Anterior cingulate cortex (tissue), 58 donors: ENCODE measurements at regions not wholly inside any gene's neighbourhood (a gene's known extent, or its start where the extent isn't known, plus 50 kb on each side); places are given as distances from the start of the nearest gene placed in this dataset.

Experiments
- DNase-seq, 58 donors: peaks; one replicate each; lab custom pipeline; 2025; lab: John Stamatoyannopoulos, UW

DNA sequence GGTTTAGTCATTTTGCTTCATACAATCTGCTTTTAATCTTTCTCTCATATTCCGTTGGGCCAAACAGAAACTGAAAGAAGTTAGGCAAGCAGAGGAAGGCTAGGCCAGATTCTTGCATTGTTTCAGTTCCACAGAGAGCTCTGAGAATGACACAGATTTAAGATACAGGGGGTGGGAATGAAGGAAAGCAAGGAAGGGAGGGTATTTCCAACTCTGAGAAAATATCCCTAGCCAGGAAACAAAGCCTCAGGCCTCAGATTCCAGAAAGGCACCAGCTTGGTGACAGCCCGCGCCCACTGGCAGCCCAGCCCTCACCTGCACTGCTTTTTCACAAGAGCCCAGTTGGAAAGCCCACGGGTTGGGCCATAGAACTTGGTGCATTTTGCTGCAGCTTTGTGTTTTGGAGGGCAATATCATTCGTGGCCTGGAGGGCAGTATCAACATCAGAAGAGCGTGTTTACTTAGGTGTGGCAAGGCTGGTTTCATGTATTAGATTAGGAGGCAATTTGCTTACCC, 63.5 kb downstream of the ENC1 start:
- DNase-seq, result no peak

DNA sequence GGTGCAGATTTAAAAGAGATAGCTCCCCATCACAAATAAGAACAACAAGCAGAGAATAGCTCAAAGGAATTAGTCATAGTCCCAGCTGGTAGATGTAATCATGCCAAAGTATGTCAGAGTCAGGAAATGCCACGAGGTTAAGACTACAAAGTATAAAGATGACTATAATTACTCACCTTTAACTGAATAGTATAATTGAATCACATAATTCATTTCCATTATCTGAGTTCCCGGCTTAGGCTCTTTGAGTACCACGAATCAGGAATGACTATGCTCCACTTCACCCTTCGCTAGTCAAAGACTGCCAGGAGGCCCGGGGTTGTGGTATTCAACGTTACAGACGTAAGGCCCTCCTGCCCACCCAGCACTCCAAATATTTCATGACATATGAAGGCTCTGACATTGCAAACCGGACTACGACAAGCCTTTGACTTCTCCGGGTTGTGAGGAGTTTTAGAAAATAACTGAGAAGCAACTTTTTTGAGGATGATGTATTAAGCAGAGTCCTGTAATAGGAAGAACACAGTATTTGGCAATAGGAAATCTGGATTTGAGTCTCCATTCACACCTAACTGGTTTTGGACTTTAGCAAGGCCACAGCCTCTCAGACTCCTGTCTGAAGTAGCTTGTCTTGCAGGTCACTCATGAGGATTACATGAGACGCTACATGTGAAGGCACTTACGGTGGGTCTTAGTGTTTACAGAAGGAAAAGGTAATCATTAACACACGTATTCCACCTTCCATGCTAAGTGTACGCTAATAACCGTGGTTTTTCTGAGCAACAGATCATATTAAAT, 64.6 kb downstream of the ENC1 start:
- no peak for DNase-seq

DNA sequence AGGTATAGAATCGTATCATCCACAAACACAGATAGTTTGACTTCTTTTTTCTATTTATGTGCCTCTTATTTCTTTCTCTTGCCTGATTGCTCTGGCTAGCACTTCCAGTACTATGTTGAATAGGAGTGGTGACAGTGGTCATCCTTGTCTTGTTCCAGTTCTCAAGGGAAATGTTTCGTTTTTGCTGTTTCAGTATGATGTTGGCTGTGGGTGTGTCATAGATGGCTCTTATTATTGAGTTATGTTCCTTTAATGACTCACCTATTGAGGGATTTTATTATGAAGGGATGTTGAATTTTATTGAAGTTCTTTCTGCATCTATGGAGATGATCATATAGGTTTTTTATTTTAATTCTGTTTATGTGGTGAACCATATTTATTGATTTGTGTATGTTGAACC, 70.3 kb downstream of the ENC1 start:
- no peak for DNase-seq

- no peak for DNase-seq
Measured at GRCh38 chr5:74567411-74567995, 73.0 kb downstream of the ENC1 start.

DNA sequence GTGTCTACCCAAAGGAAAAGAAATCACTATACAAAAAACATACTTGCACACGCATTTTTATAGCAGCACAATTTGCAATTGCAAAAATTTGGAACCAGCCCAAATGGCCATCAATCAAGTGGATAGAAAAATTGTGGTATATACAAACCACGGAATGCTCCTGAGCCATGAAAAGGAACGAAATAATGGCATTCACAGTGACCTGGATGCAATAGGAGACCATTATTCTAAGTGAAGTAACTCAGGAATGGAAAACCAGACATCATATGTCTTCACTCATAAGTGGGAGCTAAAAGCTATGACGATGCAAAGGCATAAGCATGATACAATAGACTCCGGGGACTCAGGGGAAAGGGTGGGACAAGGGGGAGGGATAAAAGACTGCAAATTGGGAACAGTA, 78.4 kb downstream of the ENC1 start:
- no peak for DNase-seq

GRCh38 chr5:74560245-74560644, 80.3 kb downstream of the ENC1 start:
- no peak for DNase-seq

GRCh38 chr5:74556631-74557595, 83.6 kb downstream of the ENC1 start:
- DNase-seq, result no peak

DNA sequence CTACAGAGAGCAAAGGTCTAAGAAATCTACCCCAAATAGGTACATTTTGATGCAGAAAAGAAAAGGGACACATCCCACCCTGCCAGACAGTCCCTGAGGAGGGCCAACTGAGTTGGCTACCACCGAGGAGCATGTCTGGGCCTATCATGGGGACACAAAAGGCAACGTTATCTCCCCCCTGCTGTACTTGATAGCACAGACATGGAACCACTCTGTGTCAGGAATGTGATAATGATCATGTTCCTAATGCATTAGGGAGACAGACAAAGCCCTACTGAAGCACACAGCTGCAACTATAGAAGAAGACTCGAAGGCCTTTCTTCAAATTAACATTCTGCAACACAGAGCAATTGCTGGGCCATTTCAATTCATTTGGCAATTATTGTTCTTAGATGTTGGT, 84.5 kb downstream of the ENC1 start:
- DNase-seq, result no peak

DNA sequence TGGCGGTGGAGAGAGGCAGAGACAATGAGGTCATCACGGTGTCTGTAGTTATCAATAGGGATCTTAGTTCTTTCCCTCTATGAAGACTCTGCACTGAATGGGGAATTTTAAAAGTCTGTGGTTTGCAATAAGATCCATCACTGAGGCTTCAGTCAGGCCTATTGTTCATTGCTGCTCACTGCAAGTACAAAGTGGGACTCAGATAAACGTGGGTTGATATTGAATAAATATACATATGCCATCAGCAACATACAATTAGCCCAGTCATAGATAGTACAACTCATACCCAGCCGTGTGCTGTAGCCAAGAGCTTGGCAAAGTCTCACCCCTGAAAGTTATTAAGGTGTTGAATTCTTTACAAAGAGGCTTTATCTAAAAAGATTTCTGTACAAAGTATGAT, 88.4 kb downstream of the ENC1 start:
- no peak for DNase-seq

GRCh38 chr5:74550927-74551326, 89.6 kb downstream of the ENC1 start:
- no peak for DNase-seq

DNA sequence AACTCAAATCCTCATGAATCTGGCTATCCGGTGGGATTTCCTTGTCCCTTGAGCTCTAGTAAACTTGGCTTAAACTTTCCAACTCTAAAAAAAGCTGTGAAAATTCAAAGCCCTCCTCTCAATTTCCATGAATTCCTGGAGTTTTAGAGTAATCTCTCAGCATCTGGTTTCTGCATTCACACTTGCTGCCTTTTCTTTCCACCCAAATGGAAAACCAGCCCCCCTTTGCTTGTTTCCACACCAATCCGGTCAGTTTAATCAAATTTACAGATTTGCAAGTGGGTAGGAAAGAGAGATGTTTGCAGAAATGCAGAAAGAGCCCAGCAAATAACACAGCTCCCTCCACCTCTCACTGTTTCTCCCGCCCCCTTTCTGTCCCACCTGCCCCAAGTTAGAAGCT, 91.1 kb downstream of the ENC1 start:
- no peak for DNase-seq

GRCh38 chr5:74546796-74547195, 93.7 kb downstream of the ENC1 start:
- no peak for DNase-seq

GRCh38 chr5:74544811-74545210, 95.7 kb downstream of the ENC1 start:
- DNase-seq, result no peak

DNA sequence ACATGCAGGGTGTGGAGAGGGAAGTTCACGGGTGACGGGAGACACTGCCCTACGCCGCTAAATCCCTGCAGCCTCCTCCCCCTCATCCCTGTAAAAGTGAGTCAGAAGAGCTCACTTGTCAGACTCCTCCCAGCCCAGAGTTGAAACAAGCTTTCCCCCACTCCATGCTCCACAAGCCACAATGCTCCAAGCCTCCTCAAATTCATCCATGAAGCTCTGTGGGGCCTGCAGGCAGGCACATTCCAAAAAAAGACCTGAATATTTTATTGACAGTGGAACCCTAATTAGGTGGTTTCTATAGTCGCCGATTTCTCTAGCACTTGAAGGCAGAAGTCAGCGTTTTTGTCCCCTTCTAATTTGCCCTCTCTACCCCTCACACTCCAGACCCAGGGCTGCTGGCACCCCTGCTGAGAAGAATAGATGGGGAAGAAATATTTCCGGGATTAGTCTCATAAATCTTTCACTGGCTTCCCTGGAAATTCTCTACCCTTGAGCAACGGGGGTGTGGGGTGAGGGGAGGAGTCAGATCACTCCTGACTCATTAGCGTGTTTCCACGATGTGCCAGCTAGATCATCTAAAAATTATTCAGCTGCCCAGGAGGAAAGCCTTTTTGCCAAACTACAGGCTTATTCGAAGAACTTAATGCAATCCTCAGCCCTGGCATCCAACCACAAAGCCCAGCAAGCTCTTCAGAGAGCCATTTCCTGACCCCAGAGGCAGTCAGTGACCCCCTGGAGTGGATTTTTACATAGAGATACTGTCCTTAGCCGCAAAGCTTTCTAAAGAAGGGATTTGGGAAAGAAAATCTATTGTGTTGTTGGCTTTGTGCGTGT, 97.1 kb downstream of the ENC1 start:
- peak in 7 of 58 donors; percentile 1 to 55 (median 3) for DNase-seq

- DNase-seq, result no peak
Measured at GRCh38 chr5:74542482-74542881, 98.0 kb downstream of the ENC1 start.

- DNase-seq, result no peak
Measured at GRCh38 chr5:74541381-74541781, 99.1 kb downstream of the ENC1 start.

DNA sequence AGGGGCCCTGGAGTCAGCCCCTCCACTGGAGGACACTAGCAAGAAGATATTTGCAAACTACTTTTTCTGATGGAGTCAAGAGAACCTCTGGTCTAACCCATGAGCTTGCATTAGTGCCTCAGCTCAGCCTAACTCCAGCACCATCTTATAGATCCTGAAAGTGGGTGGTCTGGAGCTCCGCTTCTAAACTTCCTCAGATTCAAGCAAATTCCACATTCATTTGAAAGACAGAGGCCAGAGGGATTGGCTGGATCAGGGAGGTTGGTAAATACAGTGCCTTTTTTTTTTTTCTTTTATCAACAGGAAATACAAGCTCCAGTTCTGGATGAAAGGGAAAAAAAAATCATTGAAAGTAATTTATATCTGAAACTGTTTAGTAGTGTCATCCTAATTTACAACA, 99.9 kb downstream of the ENC1 start:
- no peak for DNase-seq

DNA sequence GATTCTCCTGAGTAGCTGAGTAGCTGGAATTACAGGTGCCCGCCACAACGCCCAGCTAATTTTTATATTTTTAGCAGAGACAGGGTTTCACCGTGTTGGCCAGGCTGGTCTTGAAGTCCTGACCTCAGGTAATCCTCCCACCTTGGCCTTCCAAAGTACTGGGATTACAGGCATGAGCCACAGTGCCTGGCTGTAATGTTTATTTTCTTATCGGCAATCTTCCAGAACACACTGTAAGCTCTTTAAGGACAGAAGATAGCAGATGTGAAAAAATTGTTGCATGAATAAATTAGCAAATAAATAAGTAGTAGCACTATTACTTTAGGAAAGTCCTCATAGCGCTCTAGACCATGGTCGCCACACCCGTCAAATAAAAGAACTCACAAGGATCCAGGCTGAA, 100.5 kb downstream of the ENC1 start:
- DNase-seq, result no peak

DNA sequence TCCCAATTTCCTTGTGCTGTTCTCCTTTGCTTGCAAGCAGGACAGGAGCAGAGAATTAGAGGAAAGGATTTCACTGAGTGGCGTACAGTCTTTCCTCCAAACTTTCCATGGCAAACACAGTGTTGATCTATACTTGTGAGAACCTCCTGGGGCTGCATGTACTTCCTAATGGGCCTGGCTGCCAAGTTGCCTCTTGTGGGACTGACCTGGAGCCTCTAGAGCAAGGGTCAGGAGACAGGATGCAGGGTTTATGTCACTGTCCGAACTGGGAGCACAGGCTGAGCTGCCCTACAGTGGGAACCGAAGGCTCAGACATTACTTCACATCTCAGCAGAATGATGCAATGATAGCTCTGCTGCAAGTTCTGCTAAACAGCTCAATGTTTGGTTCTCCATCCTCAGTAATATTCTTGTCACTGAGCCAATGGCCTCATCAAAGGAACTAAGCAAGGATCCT, 102.3 kb downstream of the ENC1 start:
- DNase-seq, result peak in 6 of 58 donors; percentile 0 to 49 (median 7)

DNA sequence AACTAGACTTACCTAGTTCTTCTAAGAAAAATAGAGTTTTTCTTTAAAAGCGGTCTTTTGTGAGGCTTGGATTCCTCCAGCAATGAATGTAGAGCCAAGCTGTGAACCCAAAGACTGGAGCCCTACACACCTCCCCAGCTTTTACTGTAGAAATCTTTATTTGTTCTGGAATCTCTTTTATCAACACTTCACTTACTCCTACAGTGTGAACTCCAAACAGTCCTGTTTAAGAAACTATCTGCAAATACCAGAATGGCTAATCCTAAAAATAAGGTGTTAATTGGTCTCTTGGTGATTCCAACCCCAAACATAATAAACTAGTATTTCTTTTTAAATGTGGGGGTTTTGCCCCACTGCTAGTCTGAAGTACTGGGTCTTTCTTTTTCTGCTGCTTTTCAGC, 103.9 kb downstream of the ENC1 start:
- no peak for DNase-seq
